NCI-H1694 treated with DMSO at 0.1 percent for 48 hours (cell line): ENCODE measurements at regions not wholly inside any gene's neighbourhood (a gene's known extent, or its start where the extent isn't known, plus 50 kb on each side); places are given as distances from the start of the nearest gene placed in this dataset.

Experiments
- DNase-seq: peaks from one replicate; lab custom pipeline; 2025; lab: John Stamatoyannopoulos, UW

DNA sequence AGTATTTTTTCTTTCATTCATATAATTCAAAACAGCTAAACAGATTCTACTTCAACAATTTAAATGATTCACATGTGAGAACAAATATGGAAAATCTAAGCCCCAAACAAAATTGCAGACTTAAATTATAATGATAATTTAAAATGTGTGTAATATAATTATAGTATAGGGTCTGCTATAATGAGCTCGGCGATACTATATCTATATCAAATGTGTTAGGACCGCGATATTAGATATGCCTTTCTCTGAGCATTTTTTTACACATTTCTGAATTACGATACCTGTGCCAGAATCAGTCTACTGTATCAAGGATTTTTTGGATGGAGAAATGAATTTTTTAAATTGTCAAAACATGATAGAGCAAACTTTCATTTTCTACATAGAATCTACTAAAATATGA lies 808.8 kb upstream of the POU3F3 start:
- no peak for DNase-seq

DNA sequence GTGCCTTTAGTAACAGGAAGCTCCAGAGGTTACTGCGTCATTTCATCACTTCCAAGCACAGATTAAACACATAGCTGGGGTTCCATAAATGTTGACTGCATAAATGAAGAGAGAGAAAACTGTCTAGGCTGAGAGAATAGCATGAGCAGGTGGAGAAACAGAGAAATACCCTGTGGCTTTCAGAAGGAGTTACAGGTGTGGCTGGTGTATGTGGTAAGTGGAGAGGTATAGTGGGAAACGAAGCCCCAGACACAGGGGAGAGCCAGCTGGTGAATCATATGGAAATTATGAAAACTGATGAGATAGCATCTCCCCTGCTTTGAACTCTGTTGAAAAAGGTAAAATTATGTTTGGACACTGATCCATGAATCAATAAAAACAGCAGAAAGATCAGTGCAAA lies 807.4 kb upstream of the POU3F3 start:
- DNase-seq: no peak

DNA sequence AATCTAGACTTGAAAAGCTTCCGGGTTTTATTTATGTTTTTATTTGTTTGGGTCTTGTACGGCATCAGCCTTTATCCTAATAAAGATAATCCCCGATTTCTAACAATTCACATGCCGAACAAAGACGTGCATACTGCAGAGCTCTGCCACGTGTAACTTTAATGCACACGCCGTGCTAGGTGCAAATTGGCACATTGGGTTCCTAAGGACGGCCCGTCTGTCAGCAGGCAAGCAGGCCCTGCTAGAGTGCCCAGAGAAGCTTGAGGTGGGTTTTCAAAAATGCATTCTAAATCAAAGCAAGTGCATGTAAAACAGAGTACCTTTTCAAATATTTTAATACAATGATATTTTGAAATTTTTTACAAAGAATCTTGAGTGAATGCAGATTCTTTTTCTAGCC lies 806.4 kb upstream of the POU3F3 start:
- no peak for DNase-seq

DNA sequence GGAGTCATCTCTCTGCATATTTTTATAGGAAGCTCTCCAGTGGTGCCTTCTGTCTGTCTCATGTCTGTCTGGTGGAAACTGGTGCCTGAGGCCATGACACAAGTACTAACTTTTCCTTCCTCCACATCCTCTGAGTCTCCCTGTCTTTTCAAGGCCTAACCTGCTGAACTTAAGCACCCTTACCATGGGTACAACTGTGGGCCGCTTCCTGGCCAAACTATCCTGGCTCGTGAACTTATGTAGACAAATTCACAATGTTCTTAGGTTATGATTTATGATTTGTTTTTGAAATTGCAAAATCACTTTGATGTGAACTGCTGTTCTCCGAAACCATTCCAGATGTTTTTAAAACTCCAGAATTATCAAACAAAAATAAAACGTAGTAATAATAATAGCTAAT lies 804.5 kb upstream of the POU3F3 start:
- no peak for DNase-seq

DNA sequence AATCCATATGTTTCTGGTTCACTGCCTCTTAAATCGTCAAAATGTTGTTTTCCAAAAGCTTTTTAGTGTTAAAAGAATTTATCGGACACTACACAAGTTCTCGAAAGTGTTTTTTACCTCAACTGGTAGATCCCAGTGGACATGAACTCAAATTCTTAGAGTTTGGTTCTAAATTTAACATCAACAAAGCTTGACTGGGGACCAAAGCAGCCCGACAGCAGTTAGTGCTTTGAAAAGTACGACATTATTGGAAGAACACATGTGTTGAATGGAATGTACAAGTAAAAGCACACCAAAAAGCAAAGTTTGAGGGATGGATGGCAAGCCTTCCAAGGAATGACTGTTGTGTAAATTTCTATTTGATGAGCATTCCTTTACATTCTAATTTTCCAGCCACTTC lies 803.9 kb upstream of the POU3F3 start:
- no peak for DNase-seq

DNA sequence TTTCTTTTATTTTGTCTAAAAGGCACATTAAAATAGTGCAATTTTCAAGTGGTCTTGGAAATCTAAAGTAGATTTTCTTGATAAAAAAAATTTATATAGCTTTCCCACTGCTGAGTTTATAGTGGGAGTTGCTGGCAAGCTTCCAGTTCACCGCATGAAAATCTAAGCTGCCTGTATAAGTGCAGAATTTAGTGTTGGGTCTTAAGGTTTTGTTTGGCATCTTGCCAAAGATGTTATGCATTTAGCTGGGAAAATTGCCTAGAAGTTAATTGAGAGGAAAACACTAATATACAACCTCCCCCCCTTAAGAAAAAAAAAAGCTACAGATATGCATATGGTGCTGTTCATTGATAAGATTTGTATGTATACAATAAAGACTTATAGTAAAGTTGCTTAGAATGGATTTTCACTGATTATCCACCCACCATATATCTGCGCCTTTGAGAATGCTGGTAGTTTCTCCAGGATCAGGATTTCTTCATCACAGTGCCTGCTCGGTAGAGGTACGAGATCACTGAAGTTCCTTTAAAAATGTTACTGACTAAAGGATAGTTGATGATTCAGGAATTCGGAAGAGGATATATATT lies 803.2 kb upstream of the POU3F3 start:
- no peak for DNase-seq

DNA sequence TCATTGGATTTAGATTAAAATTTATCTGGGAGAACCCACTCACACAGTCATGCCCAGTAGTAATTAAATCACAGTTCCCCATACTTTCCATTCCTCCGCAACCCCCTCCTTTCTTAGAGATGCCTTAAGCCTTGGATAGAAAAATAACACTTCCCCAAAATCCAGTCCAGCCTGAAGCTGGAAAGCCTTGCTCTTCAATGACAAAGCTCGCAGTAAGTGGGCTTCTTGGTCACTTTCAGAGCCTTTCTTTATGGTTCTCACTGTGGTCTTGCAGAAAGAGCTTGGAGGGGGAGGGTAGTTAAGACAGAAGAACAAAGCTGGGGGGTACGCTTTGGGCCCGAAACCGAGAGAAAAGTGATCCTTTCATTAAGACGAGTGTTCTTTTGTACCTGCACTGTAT lies 802.1 kb upstream of the POU3F3 start:
- DNase-seq: no peak

DNA sequence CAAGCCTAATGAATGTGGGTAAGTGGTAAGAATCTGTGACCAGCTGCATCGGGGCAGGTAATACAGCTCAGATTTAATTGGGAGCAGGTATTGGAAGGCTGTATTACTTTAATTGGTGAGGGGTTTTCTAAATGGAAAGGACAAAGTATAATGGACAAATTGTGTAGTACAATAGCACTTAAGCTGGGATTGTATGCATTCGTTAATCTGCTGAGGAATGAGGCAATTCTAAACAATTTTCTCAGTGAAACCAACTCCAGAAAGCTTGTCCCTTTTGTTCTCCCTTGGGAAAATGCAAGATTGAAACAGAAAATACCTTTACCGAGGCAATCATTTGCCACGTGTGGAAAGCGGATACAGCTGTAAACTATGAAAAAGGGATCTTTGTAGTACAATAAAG lies 801.6 kb upstream of the POU3F3 start:
- DNase-seq: no peak

DNA sequence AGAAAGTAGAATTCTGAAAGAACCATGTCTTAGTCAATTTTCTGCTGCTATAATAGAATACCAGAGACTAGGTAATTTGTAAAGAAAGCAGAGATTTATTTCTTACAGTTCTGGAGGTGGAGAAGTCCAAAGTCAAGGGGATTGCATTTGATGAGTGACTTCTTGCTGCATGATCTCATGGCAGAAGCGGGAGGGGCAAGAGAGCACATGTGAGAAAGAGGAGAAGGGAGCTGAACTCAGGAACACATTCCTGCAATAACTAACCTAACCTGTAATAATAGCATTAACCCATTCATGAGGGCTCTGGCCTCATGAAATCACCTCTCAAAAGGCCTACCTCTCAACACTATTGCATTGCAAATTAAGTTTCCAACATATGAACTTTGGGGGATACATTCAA lies 797.5 kb upstream of the POU3F3 start:
- no peak for DNase-seq

DNA sequence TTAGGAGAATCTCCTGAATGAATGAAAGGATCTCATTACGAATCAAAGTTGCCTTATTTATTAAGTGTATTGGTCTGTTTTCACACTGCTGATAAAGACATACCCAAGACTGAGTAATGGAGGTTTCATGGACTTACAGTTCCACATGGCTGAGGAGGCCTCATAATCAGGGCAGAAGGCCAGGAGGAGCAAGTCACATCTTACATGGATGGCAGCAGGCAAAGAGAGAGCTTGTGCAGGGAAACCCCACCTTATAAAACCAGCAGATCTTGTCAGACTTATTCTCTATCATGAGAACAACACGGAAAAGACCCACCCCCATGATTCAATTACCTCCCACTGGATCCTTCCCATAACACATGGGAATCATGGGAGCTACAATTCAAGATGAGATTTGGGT lies 785.2 kb upstream of the POU3F3 start:
- no peak for DNase-seq

DNA sequence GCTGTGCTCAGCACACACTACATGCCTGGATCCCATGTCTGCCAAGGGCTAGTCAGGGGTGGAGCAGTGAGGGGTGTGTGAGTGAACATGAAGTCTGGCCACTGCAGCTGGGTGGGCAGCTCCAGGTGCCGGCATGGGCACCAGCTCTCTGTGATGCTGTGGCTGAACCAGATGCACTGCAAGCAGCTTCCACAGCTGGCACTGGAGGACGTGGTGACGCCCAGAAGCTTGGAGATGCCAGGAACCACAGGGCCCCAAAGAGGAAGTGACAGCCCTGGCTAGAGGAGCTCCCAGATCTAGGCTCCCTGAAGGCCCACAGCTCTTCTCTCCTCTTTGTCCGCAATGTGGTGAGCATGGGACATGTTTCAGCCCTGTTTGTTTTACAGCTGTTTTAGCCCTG lies 776.3 kb upstream of the POU3F3 start:
- DNase-seq: no peak

DNA sequence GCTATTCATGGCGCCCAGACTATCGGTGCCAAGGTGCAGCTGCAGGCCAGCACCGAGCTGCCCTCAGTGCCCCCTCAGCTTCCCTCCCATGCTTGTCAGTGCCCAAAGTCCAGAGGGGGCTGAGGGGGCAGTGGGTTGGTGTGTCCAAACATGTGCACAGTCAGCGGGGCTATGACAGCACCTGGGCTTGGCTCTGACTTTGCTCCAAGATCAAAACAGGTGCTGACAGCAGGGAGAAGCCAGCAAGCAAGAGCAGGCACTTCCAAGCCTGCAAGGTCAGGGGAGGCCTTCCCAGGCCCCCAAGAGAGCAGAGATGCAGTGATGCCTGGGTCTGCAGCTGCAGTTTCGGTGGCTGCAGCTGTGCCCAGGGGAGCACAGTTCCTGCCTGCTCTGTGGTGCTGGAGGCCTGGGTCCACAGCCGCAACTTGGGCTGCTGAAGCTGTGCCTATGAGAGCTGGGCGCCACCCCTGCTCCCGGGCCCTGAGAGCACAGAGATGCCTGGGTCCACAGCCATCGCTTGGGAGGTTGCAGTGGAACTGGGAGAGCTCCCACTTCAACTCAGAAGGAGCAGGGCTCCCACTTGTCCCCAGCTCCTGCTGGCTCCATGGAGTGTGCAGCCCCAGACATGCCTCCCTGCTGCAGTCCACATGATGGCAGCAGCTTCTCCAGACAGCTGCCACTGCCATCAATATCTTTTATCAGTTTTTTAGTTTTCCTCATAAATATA lies 775.3 kb upstream of the POU3F3 start:
- DNase-seq: no peak

DNA sequence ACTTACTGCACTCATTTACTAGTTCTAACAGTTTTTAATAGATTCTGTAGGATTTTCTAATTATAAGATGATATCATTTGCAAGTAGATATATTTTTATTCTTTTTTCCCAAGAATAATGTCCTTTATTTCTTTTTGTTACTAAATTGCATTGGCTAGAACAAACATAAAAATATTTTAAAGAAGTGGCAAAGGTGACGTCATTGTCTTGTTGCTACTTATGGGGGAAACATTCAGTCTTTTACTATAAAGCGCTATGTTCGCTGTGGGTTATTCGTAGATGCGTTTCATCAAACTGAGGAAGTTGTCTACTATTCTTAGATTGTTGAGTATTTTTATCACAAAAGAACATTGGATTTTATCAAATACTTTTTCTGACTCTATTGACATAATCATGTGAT lies 765.2 kb upstream of the POU3F3 start:
- no peak for DNase-seq

DNA sequence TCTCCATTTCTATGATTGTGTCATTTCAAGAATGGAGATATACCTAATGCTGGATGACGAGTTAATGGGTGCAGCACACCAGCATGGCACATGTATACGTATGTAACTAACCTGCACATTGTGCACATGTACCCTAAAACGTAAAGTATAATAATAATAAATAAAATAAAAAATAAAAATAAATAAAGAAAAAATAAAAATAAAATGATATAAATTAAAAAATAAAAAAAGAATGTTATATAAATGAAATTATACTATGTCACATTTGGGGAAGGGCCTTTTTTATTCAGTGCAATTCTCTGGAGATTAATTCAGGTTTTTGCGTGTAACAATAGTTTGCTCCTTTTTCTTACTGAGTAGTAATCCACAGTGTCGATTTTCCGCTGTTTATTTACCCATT lies 763.5 kb upstream of the POU3F3 start:
- no peak for DNase-seq

DNA sequence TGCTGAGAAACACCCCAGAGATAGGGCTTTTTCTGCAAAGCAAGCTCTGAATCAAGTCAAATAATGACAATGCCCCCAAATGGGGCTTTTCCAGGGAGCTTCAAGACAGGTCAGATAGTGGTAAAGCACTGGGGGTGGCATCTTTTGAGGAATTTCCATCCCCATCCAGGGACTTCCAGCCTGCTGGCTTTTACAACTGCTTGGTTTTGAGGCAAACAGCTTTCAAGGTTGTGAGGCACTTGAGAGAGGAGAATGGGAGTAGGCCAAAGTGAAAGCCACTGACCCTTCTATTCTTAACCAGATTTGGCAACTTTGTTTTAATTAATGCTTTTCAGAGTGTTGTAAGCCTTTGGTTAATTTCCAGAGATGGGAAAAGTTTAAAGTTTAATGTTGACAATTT lies 762.0 kb upstream of the POU3F3 start:
- no peak for DNase-seq

DNA sequence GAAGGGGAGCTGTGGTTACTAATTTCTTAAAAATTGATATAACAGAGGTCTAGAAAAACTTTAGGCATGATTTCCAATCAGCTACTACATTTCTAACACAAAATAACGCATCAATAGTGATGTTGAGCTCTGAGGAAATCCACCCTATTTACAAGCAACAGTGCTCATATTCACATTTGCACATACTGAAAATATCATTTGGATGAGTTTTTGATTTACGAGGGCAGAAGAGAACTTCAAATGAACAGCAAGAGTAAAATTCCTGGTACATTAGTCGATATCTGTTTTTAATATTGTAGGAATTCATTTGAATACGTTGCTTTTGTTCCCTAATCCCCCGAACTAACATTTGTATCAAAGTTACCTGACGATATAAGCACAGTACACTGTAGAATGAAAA lies 761.0 kb upstream of the POU3F3 start:
- no peak for DNase-seq

DNA sequence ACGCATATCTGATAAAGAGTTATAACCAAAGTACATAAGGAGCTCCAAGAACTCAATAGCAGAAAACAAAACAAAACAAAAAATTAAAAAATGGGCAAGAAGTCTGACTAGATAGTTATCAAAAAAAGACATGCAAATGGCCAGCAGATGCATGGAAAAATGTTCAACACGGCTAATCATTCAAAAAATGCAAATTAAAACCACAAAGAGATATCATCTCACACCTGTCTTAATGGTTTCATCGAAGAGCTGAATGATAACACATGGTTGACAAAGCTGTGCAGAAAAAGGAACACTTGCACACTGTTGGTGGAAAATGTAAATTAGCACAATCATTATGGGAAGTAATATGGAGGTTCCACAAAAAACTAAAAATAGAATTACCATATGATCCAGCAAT lies 751.3 kb upstream of the POU3F3 start:
- DNase-seq: no peak

DNA sequence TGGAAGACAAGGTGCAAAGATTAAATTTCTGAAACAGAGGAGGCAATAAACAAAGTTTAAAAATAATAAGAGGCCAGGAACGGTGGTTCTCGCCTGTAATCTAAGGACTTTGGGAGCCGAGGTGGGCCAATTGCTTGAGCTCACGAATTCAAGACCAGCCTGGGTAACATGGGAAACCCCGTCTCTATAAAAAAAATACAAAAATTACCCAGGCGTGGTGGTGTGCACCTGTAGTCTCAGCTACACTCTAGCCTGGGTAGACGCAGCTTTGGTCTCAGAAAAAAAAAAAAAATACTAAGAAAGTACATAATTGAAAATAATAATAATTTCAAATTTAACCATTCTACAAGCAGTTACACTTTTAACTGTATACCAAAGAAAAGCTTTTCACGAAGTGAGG lies 744.6 kb upstream of the POU3F3 start:
- no peak for DNase-seq

DNA sequence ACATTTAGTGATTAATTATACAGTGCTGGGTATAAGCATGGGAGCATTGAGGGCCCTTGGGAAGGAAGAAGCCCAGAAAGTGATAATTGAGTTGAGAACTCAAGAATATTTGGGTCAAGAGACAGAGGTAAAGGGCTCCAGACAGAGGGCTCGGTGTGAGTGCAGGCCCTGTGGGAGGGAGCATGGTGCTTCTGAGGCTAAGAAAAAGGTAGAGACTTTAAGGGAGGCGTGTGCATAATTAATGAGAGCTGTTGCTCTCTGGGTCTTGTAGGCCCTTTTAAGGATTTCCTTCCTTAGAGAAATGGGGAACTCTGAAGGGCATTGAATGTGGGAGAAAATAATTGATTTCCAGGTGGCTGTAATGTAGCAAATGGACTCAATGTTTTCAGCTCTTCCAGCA lies 735.0 kb upstream of the POU3F3 start:
- no peak for DNase-seq

DNA sequence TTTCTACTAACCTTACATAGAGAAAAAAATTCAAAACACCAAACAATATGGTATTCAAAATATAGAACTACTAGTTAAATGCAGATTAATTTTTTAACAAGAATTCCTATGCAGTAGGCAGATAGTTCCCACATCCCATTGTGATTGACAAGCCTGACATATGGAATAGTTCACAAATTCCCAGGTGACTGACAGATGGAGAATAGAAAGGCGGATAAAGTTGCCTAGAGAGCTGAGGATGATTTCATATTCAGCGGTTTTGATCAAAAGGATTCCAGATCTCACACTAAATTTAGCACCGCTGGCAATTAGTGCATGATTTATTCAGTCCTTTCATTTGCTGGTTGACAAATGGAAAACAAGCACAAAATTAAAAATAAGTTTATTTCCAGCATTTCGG lies 733.7 kb upstream of the POU3F3 start:
- DNase-seq: no peak

DNA sequence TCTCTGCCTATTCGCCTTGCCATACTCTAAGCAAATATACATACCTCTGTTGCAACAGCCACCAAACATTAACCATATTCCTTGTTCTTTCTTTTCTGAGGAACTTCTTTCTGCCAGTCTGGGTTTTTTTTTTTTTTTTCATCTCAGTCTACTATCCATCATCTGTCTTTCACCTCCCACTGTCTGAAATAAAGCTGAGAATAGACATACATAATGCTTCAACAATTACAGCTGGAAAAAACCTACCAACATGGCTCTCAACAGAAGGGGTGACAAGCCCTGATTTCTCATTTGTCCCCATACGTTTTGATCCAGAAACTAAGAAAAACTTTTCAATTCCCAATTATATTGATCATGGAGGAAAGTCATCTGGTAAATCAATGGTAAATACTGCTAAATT lies 728.8 kb upstream of the POU3F3 start:
- DNase-seq: no peak

DNA sequence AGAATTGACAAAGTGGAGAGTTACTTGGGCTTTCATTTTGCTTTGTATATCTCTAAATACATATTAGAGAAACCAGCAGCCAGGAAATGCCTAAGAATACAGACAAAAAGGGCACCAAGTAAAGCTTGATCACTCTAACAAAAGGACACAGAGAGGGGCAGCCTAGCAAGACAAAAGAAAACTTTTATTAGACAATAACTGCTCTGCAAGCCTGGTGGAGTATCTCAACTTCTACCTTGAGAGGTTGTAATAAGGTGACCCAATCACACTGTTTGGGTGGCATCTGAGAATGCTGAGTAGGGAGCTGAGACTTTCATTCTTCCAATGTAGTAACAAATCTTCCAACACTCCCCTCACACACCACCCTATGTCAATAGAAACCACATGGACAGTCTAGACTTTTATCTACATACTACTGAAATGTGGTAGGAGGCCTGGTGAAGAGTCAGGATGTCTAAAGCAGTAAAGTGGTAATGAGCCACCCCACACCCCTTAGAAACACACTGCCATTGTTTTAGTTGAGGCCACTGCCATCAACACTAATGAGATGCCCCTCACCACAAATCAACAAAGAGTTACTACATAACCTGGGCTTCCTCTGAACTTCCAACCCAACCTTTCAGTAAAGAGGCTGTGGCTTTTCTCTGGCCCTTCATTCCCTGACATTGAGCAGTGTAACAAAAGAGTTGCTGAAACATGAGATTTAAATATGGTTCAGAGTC lies 726.7 kb upstream of the POU3F3 start:
- DNase-seq: no peak

DNA sequence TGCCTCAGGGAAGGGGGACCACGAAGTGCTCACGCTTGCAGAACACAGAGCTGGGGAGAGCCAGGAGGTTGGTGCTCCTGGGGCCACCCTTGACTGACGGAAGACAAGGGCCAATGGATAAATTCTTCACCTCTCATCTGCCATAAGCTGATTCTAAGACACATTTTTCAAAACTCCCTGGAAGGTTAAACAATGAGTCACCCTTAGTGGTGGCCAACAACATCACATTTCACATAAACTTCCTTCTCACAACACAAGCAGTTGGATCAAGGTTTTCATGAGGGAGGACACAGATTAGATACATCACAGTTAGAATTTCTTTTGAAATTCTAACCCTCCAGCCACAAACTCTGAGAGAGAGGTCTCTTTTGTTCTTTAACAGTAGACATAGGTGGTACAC lies 713.6 kb upstream of the POU3F3 start:
- DNase-seq: no peak

DNA sequence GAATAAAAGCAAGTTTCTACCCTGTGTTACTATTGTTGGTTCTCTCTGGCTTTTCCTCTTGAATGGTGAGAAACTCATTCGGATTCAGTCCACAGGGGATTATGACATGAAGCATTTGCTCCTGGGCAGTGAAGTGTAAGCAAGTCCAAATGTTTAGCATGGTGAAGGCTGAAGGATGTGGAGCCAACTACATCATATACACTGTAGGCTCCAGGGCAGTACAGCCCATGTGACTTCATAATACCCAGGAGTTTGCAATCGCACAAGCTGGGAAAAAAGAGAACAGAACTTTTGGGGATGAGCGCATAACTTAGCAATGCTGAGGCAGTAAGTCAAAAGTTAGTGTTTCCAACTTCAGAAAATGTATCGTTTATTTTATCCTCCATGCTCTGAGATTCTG lies 695.7 kb upstream of the POU3F3 start:
- DNase-seq: no peak
